H1 (cell line): ENCODE measurements at regions not wholly inside any gene's neighbourhood (a gene's known extent, or its start where the extent isn't known, plus 50 kb on each side); places are given as distances from the start of the nearest gene placed in this dataset.

Source experiments
- CTCF ChIA-PET: fragments of 300-600 bp; sonication (Branson Sonifier 250); formaldehyde crosslinking; loops from one replicate; lab custom pipeline; 2021; ENCODE audit not compliant: partially characterized antibody; lab: Charles Lee
- POLR2A ChIA-PET: fragments of 300-600 bp; sonication (Branson Sonifier 250); formaldehyde crosslinking; loops from one replicate; lab custom pipeline; 2021; ENCODE audit warnings: inconsistent platforms; ENCODE audit not compliant: partially characterized antibody; lab: Charles Lee
- DNase-seq, 2 experiments: peaks; one replicate each; pipeline versions ENCODE4 v3.0.0 to v3.0.0-alpha.2; 2010 to 2022; ENCODE audit warnings: low spot score in 2 of 2, low read depth in 1 of 2, mixed read lengths in 1 of 2
- FAIRE-seq: peaks from 2 replicates; lab custom pipeline; 2011; peaks lifted over from hg19 to GRCh38; lab: Jason Lieb, UNC
- H2AFZ ChIP-seq: 2 replicates; pipeline ENCODE4 v1.8.1; 2012; ENCODE audit warnings: low read length, inconsistent platforms
- H2AK5ac ChIP-seq: 2 replicates; pipeline ENCODE4 v1.6.1; 2013; ENCODE audit warnings: low read depth, low read length
- H2BK120ac ChIP-seq: replicated peaks from 2 replicates; pipeline ENCODE3; 2013; ENCODE audit warnings: low read depth, low read length, inconsistent platforms
- H2BK12ac ChIP-seq: 2 replicates; pipeline ENCODE4 v1.6.1; 2013; ENCODE audit warnings: low read depth, low read length
- H2BK15ac ChIP-seq: 2 replicates; pipeline ENCODE4 v1.6.1; 2013; ENCODE audit warnings: low read length
- H2BK20ac ChIP-seq: 2 replicates; pipeline ENCODE4 v1.6.1; 2013; ENCODE audit warnings: low read length
- H2BK5ac ChIP-seq: 2 replicates; pipeline ENCODE4 v1.6.1; 2013; ENCODE audit warnings: low read depth, low read length
- H3K14ac ChIP-seq: 2 replicates; pipeline ENCODE4 v1.6.1; 2013; ENCODE audit warnings: inconsistent platforms; ENCODE audit not compliant: insufficient read length
- H3K18ac ChIP-seq: 2 replicates; pipeline ENCODE4 v1.6.1; 2013; ENCODE audit warnings: low read length; ENCODE audit errors: extremely low read depth
- H3K23ac ChIP-seq: 2 replicates; pipeline ENCODE4 v1.6.1; 2013; ENCODE audit warnings: inconsistent platforms; ENCODE audit not compliant: insufficient read length
- H3K23me2 ChIP-seq: 2 replicates; pipeline ENCODE4 v1.6.1; 2013; ENCODE audit warnings: low read depth, low read length
- H3K27ac ChIP-seq: 2 replicates; pipeline ENCODE4 v1.6.1; 2011; ENCODE audit warnings: low read depth, low read length, inconsistent platforms
- H3K27me3 ChIP-seq, 4 experiments: replicated peaks in 1 of 4; 1 replicate in 1 of 4; 2 replicates in 3 of 4; pipeline versions ENCODE4 v1.6.1 to v1.8.1; 2011 to 2013; ENCODE audit warnings: low read length in 3 of 4, mild to moderate bottlenecking in 3 of 4, inconsistent platforms in 2 of 4, mixed read lengths in 2 of 4, moderate library complexity in 1 of 4; ENCODE audit not compliant: control insufficient read depth in 3 of 4, insufficient read depth in 3 of 4; ENCODE audit errors: extremely low read depth in 1 of 4
- H3K36me3 ChIP-seq, 4 experiments: 2 replicates each; pipeline versions ENCODE4 v1.6.1 to v1.8.1; 2011 to 2013; ENCODE audit warnings: mild to moderate bottlenecking in 4 of 4, low read length in 3 of 4, moderate library complexity in 2 of 4, control low read depth in 1 of 4, inconsistent platforms in 1 of 4; ENCODE audit not compliant: insufficient read depth in 4 of 4, control insufficient read depth in 2 of 4
- H3K4ac ChIP-seq: replicated peaks from 2 replicates; pipeline ENCODE3; 2013; ENCODE audit warnings: low read length, low read depth, mixed read lengths, inconsistent platforms; ENCODE audit not compliant: insufficient read length
- H3K4me1 ChIP-seq, 4 experiments: replicated peaks in 1 of 4; 1 replicate in 1 of 4; 2 replicates in 3 of 4; pipeline versions ENCODE4 v1.6.1 to v1.8.1; 2011 to 2013; ENCODE audit warnings: low read length in 3 of 4, inconsistent platforms in 2 of 4, mixed read lengths in 1 of 4; ENCODE audit not compliant: insufficient read depth in 4 of 4, control insufficient read depth in 3 of 4
- H3K4me2 ChIP-seq, 2 experiments: 2 replicates each; pipeline versions ENCODE4 v1.6.1 to v1.8.1; 2011 to 2013; ENCODE audit warnings: low read depth in 2 of 2, low read length in 2 of 2, control low read depth in 1 of 2, inconsistent platforms in 1 of 2, mild to moderate bottlenecking in 1 of 2; ENCODE audit not compliant: insufficient read depth in 1 of 2
- H3K4me3 ChIP-seq, 4 experiments: fragments of 200-600, 300-600 bp in 1 of 4; sonication (generic), shearing (Covaris generic), sonication (Bioruptor Twin) in 1 of 4; 2 replicates each; pipeline versions ENCODE4 v1.5.1 to v1.8.1; 2011 to 2016; ENCODE audit warnings: low read length in 4 of 4, low read depth in 3 of 4, control low read depth in 2 of 4, inconsistent platforms in 2 of 4, mild to moderate bottlenecking in 2 of 4, mixed read lengths in 1 of 4, moderate library complexity in 1 of 4; ENCODE audit not compliant: insufficient read depth in 2 of 4; ENCODE audit errors: extremely low read depth in 1 of 4
- H3K56ac ChIP-seq: replicated peaks from 2 replicates; pipeline ENCODE3; 2013; ENCODE audit warnings: low read depth, mild to moderate bottlenecking, mixed read lengths, low read length, inconsistent platforms; ENCODE audit not compliant: insufficient read length
- H3K79me1 ChIP-seq: 2 replicates; pipeline ENCODE4 v1.6.1; 2013; ENCODE audit warnings: low read depth, low read length, control low read depth
- H3K79me2 ChIP-seq, 2 experiments: 2 replicates each; pipeline versions ENCODE4 v1.6.1 to v1.8.1; 2012 to 2013; ENCODE audit warnings: low read length in 2 of 2, mild to moderate bottlenecking in 2 of 2, inconsistent platforms in 1 of 2; ENCODE audit not compliant: insufficient read depth in 2 of 2, control insufficient read depth in 1 of 2
- H3K9ac ChIP-seq, 4 experiments: replicated peaks in 1 of 4; 1 replicate in 1 of 4; 2 replicates in 3 of 4; pipeline versions ENCODE4 v1.6.1 to v1.8.1; 2011 to 2013; ENCODE audit warnings: low read depth in 3 of 4, low read length in 3 of 4, control low read depth in 2 of 4, mild to moderate bottlenecking in 2 of 4, moderate library complexity in 2 of 4, inconsistent platforms in 1 of 4; ENCODE audit errors: extremely low read depth in 1 of 4
- H3K9me3 ChIP-seq, 2 experiments: 2 replicates each; pipeline versions ENCODE4 v1.6.1 to v1.8.1; 2012 to 2013; ENCODE audit warnings: mild to moderate bottlenecking in 2 of 2, moderate library complexity in 2 of 2, control low read depth in 1 of 2, inconsistent platforms in 1 of 2, low read depth in 1 of 2, low read length in 1 of 2, mixed read lengths in 1 of 2; ENCODE audit not compliant: insufficient read depth in 2 of 2
- H4K20me1 ChIP-seq, 2 experiments: replicated peaks in 1 of 2; 2 replicates each; pipeline versions ENCODE3 to v1.8.1; 2011 to 2013; ENCODE audit warnings: inconsistent platforms in 2 of 2, low read length in 2 of 2, mild to moderate bottlenecking in 1 of 2; ENCODE audit not compliant: insufficient read depth in 2 of 2, control insufficient read depth in 1 of 2
- H4K5ac ChIP-seq: 2 replicates; pipeline ENCODE4 v1.6.1; 2013; ENCODE audit warnings: low read length, low read depth, mixed read lengths, inconsistent platforms; ENCODE audit not compliant: insufficient read length
- H4K8ac ChIP-seq: 2 replicates; pipeline ENCODE4 v1.8.0; 2013; ENCODE audit warnings: mild to moderate bottlenecking, moderate library complexity, low read length, inconsistent platforms; ENCODE audit not compliant: insufficient read depth; ENCODE audit errors: extremely low read depth
- H4K91ac ChIP-seq: replicated peaks from 2 replicates; pipeline ENCODE3; 2013; ENCODE audit warnings: low read length, mixed read lengths, inconsistent platforms; ENCODE audit not compliant: insufficient read length
- CEBPB ChIP-seq: IDR thresholded peaks from 2 replicates; pipeline ENCODE4 v1.6.1; 2012; ENCODE audit warnings: low read depth, low read length
- TAF7 ChIP-seq: optimal IDR thresholded peaks from 2 replicates; pipeline ENCODE3; 2011; ENCODE audit warnings: low read depth, mild to moderate bottlenecking, inconsistent platforms, low read length, moderate library complexity, borderline replicate concordance
- TBP ChIP-seq: IDR thresholded peaks from 2 replicates; pipeline ENCODE4 v1.6.1; 2011; ENCODE audit warnings: low read depth, low read length, improper control_type of control experiment
- WGBS, 2 experiments: shearing (Covaris generic) in 1 of 2; methylation state at CpG; one replicate each; pipeline versions ENCODE4 v1.1.6 to v1.1.7; 2013 to 2015; ENCODE audit warnings: low lambda C conversion rate in 2 of 2, mixed read lengths in 2 of 2, inconsistent platforms in 1 of 2, low coverage in 1 of 2, missing lambda C conversion rate in 1 of 2; ENCODE audit not compliant: insufficient replicate concordance in 2 of 2, insufficient coverage in 1 of 2, insufficient read length in 1 of 2; ENCODE audit errors: extremely low coverage in 1 of 2, missing lambda C conversion rate in 1 of 2; 5-methylcytosine and 5-hydroxymethylcytosine counted together

GRCh38 chrX:17967888-17968287, 106.8 kb upstream of the RAI2 start:
- Histone ChIP-seq H2AK5ac (no peak overlapping the region), H3K23me2 (no peaks in the 10 kb centered on the region), H3K14ac (no peak overlapping the region), H3K79me2 (no peaks in the 10 kb centered on the region), H3K56ac (no peak overlapping the region), H3K4ac (no peak overlapping the region), H2BK5ac (no peak overlapping the region), H2AFZ (no peak overlapping the region), H4K5ac (no peak overlapping the region), H3K9me3 (no peaks in the 10 kb centered on the region), H3K27ac (no peak overlapping the region), H3K36me3 (no peaks in the 10 kb centered on the region), H3K79me1 (no peaks in the 10 kb centered on the region), H4K20me1 (no peaks in the 10 kb centered on the region), H3K4me3 (no peak overlapping the region), H4K91ac (no peak overlapping the region), H2BK120ac (no peak overlapping the region), H3K23ac (no peak overlapping the region), H3K27me3 (no peaks in the 10 kb centered on the region), H2BK12ac (no peak overlapping the region), H3K9ac (no peak overlapping the region), H2BK20ac (no peak overlapping the region), H3K18ac (no peak overlapping the region), H3K4me2 (peak overlapping the region in 1 of 2 experiments; percentile 34; a peak in 2 of 4 replicates), H2BK15ac (no peak overlapping the region), H3K4me1 (peaks cover 0 to 5% (median 2%) of the 10 kb centered on the region in 4 experiments; a peak in 3 of 7 replicates), H4K8ac (no peak overlapping the region)
- CTCF ChIA-PET = no interaction called here
- DNase-seq = no peak
- TF ChIP-seq TBP (no peak), CEBPB (peak; percentile 37; the same call in 1 of the 2 replicates), TAF7 (no peak)
- 49% methylated on average over 3 of the region's 3 CpGs; no CpG with 5 or more reads in 1 of the 2 experiments for WGBS, 2 experiments
- POLR2A ChIA-PET = no interaction called here
- FAIRE-seq = peak; percentile 75
